Vagina (tissue), 2 donors: ENCODE measurements at regions not wholly inside any gene's neighbourhood (a gene's known extent, or its start where the extent isn't known, plus 50 kb on each side); places are given as distances from the start of the nearest gene placed in this dataset.
"Not testable (repeated sequence)": the region's sequence is repeated elsewhere in the genome, so short reads cannot be mapped to it uniquely, and the experiment has no call there.

ENCODE experiments used
- DNase-seq, 2 donors: peaks; one replicate each; pipeline ENCODE4 v3.0.0-alpha.2; 2017; ENCODE audit errors: extremely low spot score in 2 of 2
- H3K27ac ChIP-seq: fragments of 200-600 bp; sonication (generic); one replicate; pipeline ENCODE4 v1.5.1; 2019
- H3K27me3 ChIP-seq: fragments of 200-600 bp; sonication (generic); one replicate; pipeline ENCODE4 v1.5.1; 2019
- H3K36me3 ChIP-seq, 2 donors: fragments of 200-600 bp; sonication (generic); one replicate each; pipeline ENCODE4 v1.5.1; 2017 to 2019
- H3K4me1 ChIP-seq: fragments of 200-600 bp; sonication (generic); one replicate; pipeline ENCODE4 v1.5.1; 2019
- H3K4me3 ChIP-seq, 2 donors: fragments of 200-600 bp; sonication (generic); 1 replicate in 1 of 2; 2 replicates in 1 of 2; pipeline ENCODE4 v1.5.1; 2016 to 2019
- H3K9me3 ChIP-seq: fragments of 200-600 bp; sonication (generic); one replicate; pipeline ENCODE4 v1.5.1; 2019
- CTCF ChIP-seq, 3 experiments: fragments of 450-650 bp in 2 of 3; fragments of 200-600 bp in 1 of 3; sonication (generic) in 1 of 3; IDR thresholded peaks; one replicate each; pipeline ENCODE4 v1.5.1; 2017 to 2019; ENCODE audit warnings: antibody characterized with exemption in 3 of 3, mild to moderate bottlenecking in 2 of 3, moderate library complexity in 2 of 3
- POLR2A ChIP-seq, 2 donors: fragments of 450-650 bp; IDR thresholded peaks; one replicate each; pipeline ENCODE4 v1.6.1; 2017; ENCODE audit warnings: antibody characterized with exemption in 2 of 2, mild to moderate bottlenecking in 2 of 2, moderate library complexity in 2 of 2
- POLR2AphosphoS5 ChIP-seq, 2 donors: sonication (generic); formaldehyde crosslinking; IDR thresholded peaks; one replicate each; pipeline ENCODE4 v1.9.0; 2017; ENCODE audit warnings: antibody characterized with exemption in 2 of 2, mild to moderate bottlenecking in 2 of 2, low read depth in 1 of 2; ENCODE audit not compliant: insufficient read depth in 1 of 2
- intact Hi-C: fragments of 100-400 bp; cut with DNase I; formaldehyde crosslinking; loops from one replicate; pipeline ENCODE4 v1.15.1; 2023

- peak overlapping the region in 1 of 2 donors; percentile 63 for H3K4me3 ChIP-seq
- DNase-seq, result no peak
- H3K27ac ChIP-seq, result peak overlapping the region; percentile 93
- peaks cover 12% of the 10 kb centered on the region for H3K4me1 ChIP-seq
- H3K36me3 ChIP-seq, result no peaks in the 10 kb centered on the region
- TF ChIP-seq CTCF (IDR thresholded peaks at IDR 0.05) (peak in 1 of 3 experiments; percentile 28), POLR2A (IDR thresholded peaks at IDR 0.05) (no peak), POLR2AphosphoS5 (IDR thresholded peaks at IDR 0.05; ENCODE audit: insufficient read depth in 1 of 2, low read depth in 1 of 2) (peak in 1 of 2 donors; percentile 15)
- no peaks in the 10 kb centered on the region for H3K27me3 ChIP-seq
- intact Hi-C loops, result loop anchor here (2.0 to 5.0 kb wide), 3 partner anchors 43 to 173 kb away; partner anchors contain the start of gene ZNF131
- H3K9me3 ChIP-seq, result peaks cover 9% of the 10 kb centered on the region
Measured at GRCh38 chr5:42949348-42950115, 90.6 kb downstream of the ANXA2R start.

DNA sequence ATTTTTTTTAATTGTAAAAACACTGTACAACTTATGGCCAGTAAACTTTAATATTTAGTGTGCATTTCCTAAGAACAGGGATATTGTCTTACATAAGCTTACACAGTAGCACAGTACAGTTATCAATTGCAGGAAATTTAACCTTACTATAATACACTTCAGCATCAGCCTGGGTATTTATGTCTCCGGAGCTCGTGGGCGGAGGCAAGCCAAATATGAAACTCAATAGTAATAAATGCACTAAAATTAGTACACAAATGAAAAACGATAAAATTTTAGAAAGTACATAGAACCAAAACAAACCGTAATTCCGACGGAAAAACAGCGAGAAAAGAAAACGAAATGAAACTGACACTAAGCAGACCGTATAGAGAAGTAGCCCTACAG lies 91.2 kb downstream of the ANXA2R start:
- peaks cover 3% of the 10 kb centered on the region for H3K9me3 ChIP-seq
- H3K27me3 ChIP-seq, result no peaks in the 10 kb centered on the region
- H3K4me3 ChIP-seq, result peak overlapping the region in 1 of 2 donors; percentile 63
- H3K4me1 ChIP-seq, result peaks cover 12% of the 10 kb centered on the region
- H3K27ac ChIP-seq, result peak overlapping the region; percentile 93
- intact Hi-C loops, result no loop called here
- no peak for DNase-seq
- TF ChIP-seq POLR2AphosphoS5 (IDR thresholded peaks at IDR 0.05; ENCODE audit: insufficient read depth in 1 of 2, low read depth in 1 of 2), result no peak
- TF ChIP-seq POLR2A (IDR thresholded peaks at IDR 0.05), result no peak
- TF ChIP-seq CTCF (IDR thresholded peaks at IDR 0.05), result no peak
- no peaks in the 10 kb centered on the region for H3K36me3 ChIP-seq

- TF ChIP-seq CTCF (IDR thresholded peaks at IDR 0.05) (no peak), POLR2A (IDR thresholded peaks at IDR 0.05) (no peak), POLR2AphosphoS5 (IDR thresholded peaks at IDR 0.05; ENCODE audit: insufficient read depth in 1 of 2, low read depth in 1 of 2) (no peak)
- Histone ChIP-seq H3K36me3 (no peaks in the 10 kb centered on the region), H3K27me3 (no peaks in the 10 kb centered on the region), H3K27ac (no peak overlapping the region), H3K4me3 (no peak overlapping the region), H3K9me3 (no peaks in the 10 kb centered on the region), H3K4me1 (no peaks in the 10 kb centered on the region)
- no peak for DNase-seq
- intact Hi-C loops, result no loop called here
Measured at GRCh38 chr5:42944989-42945388, 95.1 kb downstream of the ANXA2R start.

GRCh38 chr5:42943931-42944631 lies 96.0 kb downstream of the ANXA2R start:
- Histone ChIP-seq H3K9me3 (no peaks in the 10 kb centered on the region), H3K27me3 (no peaks in the 10 kb centered on the region), H3K27ac (no peak overlapping the region), H3K36me3 (no peaks in the 10 kb centered on the region), H3K4me1 (no peaks in the 10 kb centered on the region), H3K4me3 (no peak overlapping the region)
- TF ChIP-seq POLR2AphosphoS5 (IDR thresholded peaks at IDR 0.05; ENCODE audit: insufficient read depth in 1 of 2, low read depth in 1 of 2), result no peak
- TF ChIP-seq CTCF (IDR thresholded peaks at IDR 0.05), result no peak
- no peak for TF ChIP-seq POLR2A (IDR thresholded peaks at IDR 0.05)
- DNase-seq, result no peak
- intact Hi-C loops, result no loop called here

DNA sequence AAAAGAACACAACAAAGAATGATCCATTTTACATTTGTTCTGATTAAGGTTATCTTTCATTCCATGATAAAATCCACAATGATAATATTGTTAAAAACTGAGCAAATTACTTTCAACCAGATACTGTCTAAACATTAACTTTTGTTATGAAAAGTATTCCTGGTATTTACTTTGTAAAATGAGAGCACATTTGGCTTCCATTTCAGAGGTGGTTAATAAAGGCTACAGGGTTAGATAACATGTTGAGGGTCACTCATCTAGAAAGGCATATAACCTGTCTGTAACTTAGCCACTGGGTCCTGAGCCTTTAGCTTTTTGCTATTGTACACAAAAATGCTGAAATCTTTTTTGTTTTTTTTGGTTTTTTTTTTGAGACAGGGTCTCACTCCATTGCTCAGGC lies 99.3 kb downstream of the ANXA2R start:
- no peaks in the 10 kb centered on the region for H3K4me1 ChIP-seq
- no peaks in the 10 kb centered on the region for H3K9me3 ChIP-seq
- H3K4me3 ChIP-seq, result no peak overlapping the region
- H3K27me3 ChIP-seq, result no peaks in the 10 kb centered on the region
- intact Hi-C loops, result no loop called here
- H3K27ac ChIP-seq, result no peak overlapping the region
- no peaks in the 10 kb centered on the region for H3K36me3 ChIP-seq
- no peak for DNase-seq
- TF ChIP-seq CTCF (IDR thresholded peaks at IDR 0.05) (no peak), POLR2AphosphoS5 (IDR thresholded peaks at IDR 0.05; ENCODE audit: insufficient read depth in 1 of 2, low read depth in 1 of 2) (no peak), POLR2A (IDR thresholded peaks at IDR 0.05) (no peak)

GRCh38 chr5:42932011-42932410 lies 108.1 kb downstream of the ANXA2R start:
- H3K4me1 ChIP-seq, intact Hi-C loops, H3K36me3 ChIP-seq, H3K27me3 ChIP-seq, DNase-seq, H3K4me3 ChIP-seq, H3K27ac ChIP-seq, H3K9me3 ChIP-seq: not testable (repeated sequence)

DNA sequence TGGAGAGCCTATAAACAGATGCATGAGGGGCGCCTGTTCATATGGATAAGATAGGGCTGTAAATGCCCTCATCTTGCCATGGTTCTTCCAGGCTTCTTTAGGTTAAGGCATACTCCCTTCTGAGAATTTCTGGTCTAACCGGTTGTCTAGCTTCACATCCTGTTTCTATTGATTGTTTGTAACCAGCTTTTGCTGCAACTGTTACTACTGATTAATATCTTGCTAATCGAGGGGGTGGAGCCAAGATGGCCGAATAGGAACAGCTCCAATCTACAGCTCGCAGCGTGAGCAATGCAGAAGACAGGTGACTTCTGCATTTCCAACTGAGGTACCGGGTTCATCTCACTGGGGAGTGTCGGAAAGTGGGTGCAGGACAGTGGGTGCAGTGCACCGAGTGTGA lies 108.7 kb downstream of the ANXA2R start:
- H3K4me1 ChIP-seq, H3K9me3 ChIP-seq, intact Hi-C loops, H3K27ac ChIP-seq, DNase-seq, H3K27me3 ChIP-seq, H3K36me3 ChIP-seq, H3K4me3 ChIP-seq: not testable (repeated sequence)
